Endothelial cell of umbilical vein (primary cell): ENCODE measurements at regions not wholly inside any gene's neighbourhood (a gene's known extent, or its start where the extent isn't known, plus 50 kb on each side); places are given as distances from the start of the nearest gene placed in this dataset.

Experiments used
- BruUV-seq: library from RNA; stranded (reverse); fragments of 400-500 nt; replicated peaks from 2 replicates; lab custom pipeline; 2021; lab: Mats Ljungman, UMichigan
- CTCF ChIA-PET: fragments of 300-600, 350-600 bp; sonication (Branson Sonifier 250); formaldehyde crosslinking; loops from one replicate; lab custom pipeline; 2021; ENCODE audit warnings: antibody characterized with exemption, inconsistent platforms; lab: Charles Lee
- POLR2A ChIA-PET: fragments of 300-600, 350-600 bp; sonication (Branson Sonifier 250); formaldehyde crosslinking; loops from one replicate; lab custom pipeline; 2021; ENCODE audit warnings: antibody characterized with exemption, inconsistent platforms; lab: Charles Lee
- DNase-seq: peaks from one replicate; pipeline ENCODE4 v3.0.0-alpha.2; 2011; ENCODE audit warnings: low read depth, low spot score
- FAIRE-seq: peaks from 2 replicates; lab custom pipeline; 2011; peaks lifted over from hg19 to GRCh38; lab: Jason Lieb, UNC
- H2AFZ ChIP-seq: 2 replicates; pipeline ENCODE4 v1.6.0; 2012; ENCODE audit warnings: low read depth, low read length, control low read depth, inconsistent platforms
- H3K27ac ChIP-seq: 2 replicates; pipeline ENCODE4 v1.5.1; 2011; ENCODE audit warnings: low read depth, mild to moderate bottlenecking, control low read depth, low read length, moderate library complexity; ENCODE audit not compliant: insufficient read depth
- H3K27me3 ChIP-seq, 2 experiments: 2 replicates each; pipeline versions ENCODE4 v1.6.0 to v1.6.1; 2011; ENCODE audit warnings: low read length in 2 of 2, mixed read lengths in 1 of 2; ENCODE audit not compliant: control insufficient read depth in 2 of 2, insufficient read depth in 2 of 2
- H3K36me3 ChIP-seq, 2 experiments: 2 replicates in 1 of 2; 3 replicates in 1 of 2; pipeline ENCODE4 v1.5.1; 2011; ENCODE audit warnings: low read length in 2 of 2, mild to moderate bottlenecking in 1 of 2, moderate library complexity in 1 of 2; ENCODE audit not compliant: control insufficient read depth in 2 of 2, insufficient read depth in 2 of 2; ENCODE audit errors: extremely low read depth in 1 of 2
- H3K4me1 ChIP-seq: 3 replicates; pipeline ENCODE4 v1.5.1; 2011; ENCODE audit warnings: mild to moderate bottlenecking, low read length; ENCODE audit not compliant: control insufficient read depth, insufficient read depth; ENCODE audit errors: extremely low read depth
- H3K4me2 ChIP-seq: 2 replicates; pipeline ENCODE4 v1.6.1; 2011; ENCODE audit warnings: low read length, control low read depth, mixed read lengths; ENCODE audit not compliant: insufficient read depth
- H3K4me3 ChIP-seq, 3 experiments: fragments of 200-600 bp in 1 of 3; sonication (generic), shearing (Covaris generic) in 1 of 3; replicated peaks in 1 of 3; 2 replicates each; pipeline ENCODE4 v1.5.1; 2011 to 2016; ENCODE audit warnings: control low read depth in 3 of 3, low read length in 3 of 3, mild to moderate bottlenecking in 2 of 3, inconsistent platforms in 1 of 3, low read depth in 1 of 3, moderate library complexity in 1 of 3; ENCODE audit not compliant: insufficient read depth in 1 of 3
- H3K79me2 ChIP-seq: 2 replicates; pipeline ENCODE4 v1.6.0; 2012; ENCODE audit warnings: low read length, inconsistent platforms; ENCODE audit not compliant: control insufficient read depth, insufficient read depth
- H3K9ac ChIP-seq: replicated peaks from 2 replicates; pipeline ENCODE3; 2011; ENCODE audit warnings: low read length, control low read depth; ENCODE audit not compliant: insufficient read depth; ENCODE audit errors: extremely low read depth
- H3K9me1 ChIP-seq: replicated peaks from 3 replicates; pipeline ENCODE4 v1.6.0; 2011; ENCODE audit warnings: mild to moderate bottlenecking, low read length; ENCODE audit not compliant: control insufficient read depth, insufficient read depth; ENCODE audit errors: extremely low read depth
- H3K9me3 ChIP-seq: replicated peaks from 2 replicates; pipeline ENCODE4 v1.5.1; 2012; ENCODE audit warnings: low read length, inconsistent platforms; ENCODE audit not compliant: control insufficient read depth, insufficient read depth
- H4K20me1 ChIP-seq: replicated peaks from 2 replicates; pipeline ENCODE3; 2011; ENCODE audit warnings: mild to moderate bottlenecking, low read length; ENCODE audit not compliant: control insufficient read depth, insufficient read depth; ENCODE audit errors: extremely low read depth
- CTCF ChIP-seq, 2 donors: IDR thresholded peaks; 1 replicate in 1 of 2; 2 replicates in 1 of 2; pipeline ENCODE4 v1.5.1; 2011; ENCODE audit warnings: low read length in 2 of 2, mild to moderate bottlenecking in 2 of 2, moderate library complexity in 2 of 2, control low read depth in 1 of 2, inconsistent platforms in 1 of 2, low read depth in 1 of 2; ENCODE audit not compliant: insufficient read depth in 1 of 2; ENCODE audit errors: extremely low read depth in 1 of 2
- EZH2 ChIP-seq: IDR thresholded peaks from 2 replicates; pipeline ENCODE4 v1.6.1; 2012; ENCODE audit warnings: borderline replicate concordance, low read depth, mild to moderate bottlenecking, moderate library complexity, low read length, inconsistent platforms; ENCODE audit not compliant: severe bottlenecking
- FOS ChIP-seq: IDR thresholded peaks from 2 replicates; pipeline ENCODE4 v1.6.1; 2011; ENCODE audit warnings: mild to moderate bottlenecking, low read length, moderate library complexity, borderline replicate concordance; ENCODE audit not compliant: insufficient read depth
- GATA2 ChIP-seq: IDR thresholded peaks from 2 replicates; pipeline ENCODE4 v1.7.0; 2011; ENCODE audit warnings: low read depth, mild to moderate bottlenecking, moderate library complexity, mixed read lengths, low read length; ENCODE audit not compliant: insufficient read length, insufficient read depth
- JUN ChIP-seq: IDR thresholded peaks from 2 replicates; pipeline ENCODE4 v1.6.1; 2011; ENCODE audit warnings: borderline replicate concordance, low read depth; ENCODE audit not compliant: insufficient read length, insufficient read depth
- MAX ChIP-seq: IDR thresholded peaks from 2 replicates; pipeline ENCODE4 v1.6.1; 2011; ENCODE audit not compliant: insufficient read depth, insufficient read length
- MYC ChIP-seq: IDR thresholded peaks from one replicate; pipeline ENCODE4 v1.6.1; 2011; ENCODE audit warnings: mild to moderate bottlenecking, low read depth, low read length
- POLR2A ChIP-seq: IDR thresholded peaks from 2 replicates; pipeline ENCODE4 v1.6.1; 2012; ENCODE audit warnings: low read depth, mild to moderate bottlenecking, control low read depth, low read length
- POLR2AphosphoS5 ChIP-seq: IDR thresholded peaks from 2 replicates; pipeline ENCODE4 v1.6.1; 2012; ENCODE audit warnings: low read depth, mild to moderate bottlenecking, control low read depth, low read length, moderate library complexity; ENCODE audit not compliant: insufficient read depth
- dilution Hi-C: fragments of 300-500 bp; cut with MboI; formaldehyde crosslinking; loops from one replicate; pipeline ENCODE4 v1.15.0; 2019; ENCODE audit warnings: low sequenced_read_pairs; ENCODE audit not compliant: extremely low pct_ligation_motif_present
- intact Hi-C: fragments of 100-400 bp; cut with micrococcal nuclease; formaldehyde crosslinking; loops from one replicate; pipeline ENCODE4 v1.10.0; 2022

GRCh38 chr4:26130173-26130572 lies 190.6 kb upstream of the RBPJ start:
- no TSS peak for BruUV-seq
- intact Hi-C loops (no loop called here), dilution Hi-C loops (no loop called here)
- no peak for TF ChIP-seq JUN
- TF ChIP-seq GATA2, result no peak
- no peak for TF ChIP-seq POLR2A
- no peak for TF ChIP-seq EZH2
- TF ChIP-seq MAX, result no peak
- no peak for TF ChIP-seq FOS
- TF ChIP-seq POLR2AphosphoS5, result no peak
- no peak for TF ChIP-seq MYC
- no peak for TF ChIP-seq CTCF (IDR thresholded peaks at IDR 0.05; ENCODE audit: extremely low read depth in 1 of 2, insufficient read depth in 1 of 2, low read depth in 1 of 2, low read length in 2 of 2)
- Histone ChIP-seq H3K9me1 (no peaks in the 10 kb centered on the region), H3K9ac (no peak overlapping the region), H4K20me1 (no peaks in the 10 kb centered on the region), H2AFZ (no peak overlapping the region), H3K27ac (no peak overlapping the region), H3K4me1 (no peaks in the 10 kb centered on the region), H3K27me3 (no peaks in the 10 kb centered on the region), H3K4me2 (no peak overlapping the region), H3K79me2 (no peaks in the 10 kb centered on the region), H3K4me3 (no peak overlapping the region), H3K36me3 (no peaks in the 10 kb centered on the region), H3K9me3 (no peaks in the 10 kb centered on the region)
- DNase-seq (no peak), FAIRE-seq (no peak)
- ChIA-PET POLR2A (no interaction called here), CTCF (no interaction called here)
